CD8-positive, alpha-beta memory T cell (primary cell): ENCODE measurements at regions not wholly inside any gene's neighbourhood (a gene's known extent, or its start where the extent isn't known, plus 50 kb on each side); places are given as distances from the start of the nearest gene placed in this dataset.

Experiments
- CTCF ChIA-PET: fragments of 350-600 bp; sonication (Branson Sonifier 250); formaldehyde crosslinking; loops from one replicate; lab custom pipeline; 2021; ENCODE audit warnings: antibody characterized with exemption; lab: Charles Lee
- POLR2A ChIA-PET: fragments of 350-600 bp; sonication (Branson Sonifier 250); formaldehyde crosslinking; loops from one replicate; lab custom pipeline; 2021; ENCODE audit warnings: antibody characterized with exemption; lab: Charles Lee
- DNase-seq, 5 donors: peaks; one replicate each; pipeline versions ENCODE4 v3.0.0 to v3.0.0-alpha.2; 2020 to 2022; ENCODE audit warnings: mixed read lengths in 1 of 5
- H3K27ac ChIP-seq: one replicate; pipeline ENCODE4 v1.7.0; 2013; ENCODE audit warnings: low read depth, mild to moderate bottlenecking, low read length, moderate library complexity
- H3K27me3 ChIP-seq: 2 replicates; pipeline ENCODE4 v1.7.0; 2013; ENCODE audit warnings: low read length, mild to moderate bottlenecking; ENCODE audit not compliant: insufficient read depth, poor library complexity, severe bottlenecking
- H3K36me3 ChIP-seq: 2 replicates; pipeline ENCODE4 v1.7.0; 2013; ENCODE audit warnings: mild to moderate bottlenecking, low read length, moderate library complexity; ENCODE audit not compliant: insufficient read depth
- H3K4me1 ChIP-seq: 2 replicates; pipeline ENCODE4 v1.7.0; 2013; ENCODE audit warnings: mild to moderate bottlenecking, low read length, moderate library complexity; ENCODE audit not compliant: insufficient read depth
- H3K4me3 ChIP-seq: 2 replicates; pipeline ENCODE4 v1.7.0; 2013; ENCODE audit warnings: mild to moderate bottlenecking, low read length
- H3K9me3 ChIP-seq: 2 replicates; pipeline ENCODE4 v1.7.0; 2013; ENCODE audit warnings: mild to moderate bottlenecking, low read length
- H3K27ac Mint-ChIP-seq, 8 donors: one replicate each; pipeline ENCODE4 v1.8.0; 2020 to 2021; ENCODE audit warnings: mixed read lengths in 8 of 8, mild to moderate bottlenecking in 6 of 8, inconsistent platforms in 3 of 8, moderate library complexity in 3 of 8
- H3K27me3 Mint-ChIP-seq, 2 donors: one replicate each; pipeline ENCODE4 v1.8.0; 2020 to 2021; ENCODE audit warnings: mixed read lengths in 2 of 2, mild to moderate bottlenecking in 1 of 2, moderate library complexity in 1 of 2
- H3K36me3 Mint-ChIP-seq, 3 donors: one replicate each; pipeline ENCODE4 v1.8.0; 2020 to 2021; ENCODE audit warnings: mixed read lengths in 3 of 3, inconsistent platforms in 1 of 3, mild to moderate bottlenecking in 1 of 3
- H3K4me1 Mint-ChIP-seq, 3 donors: one replicate each; pipeline ENCODE4 v1.8.0; 2020 to 2021; ENCODE audit warnings: mixed read lengths in 3 of 3, inconsistent platforms in 1 of 3, mild to moderate bottlenecking in 1 of 3
- H3K4me3 Mint-ChIP-seq, 7 donors: one replicate each; pipeline ENCODE4 v1.8.0; 2020 to 2021; ENCODE audit warnings: mixed read lengths in 7 of 7, mild to moderate bottlenecking in 6 of 7, moderate library complexity in 4 of 7, inconsistent platforms in 2 of 7
- H3K9me3 Mint-ChIP-seq, 5 donors: one replicate each; pipeline ENCODE4 v1.8.0; 2020 to 2022; ENCODE audit warnings: mixed read lengths in 5 of 5, mild to moderate bottlenecking in 3 of 5, moderate library complexity in 2 of 5, inconsistent platforms in 1 of 5

GRCh38 chr19:30304540-30304939, 67.6 kb upstream of the ZNF536 start:
- H3K9me3 ChIP-seq, result no peaks in the 10 kb centered on the region
- no peak overlapping the region for H3K4me3 Mint-ChIP-seq

GRCh38 chr19:30305346-30306060, 66.7 kb upstream of the ZNF536 start:
- Histone ChIP-seq H3K4me1 (no peaks in the 10 kb centered on the region), H3K36me3 (no peaks in the 10 kb centered on the region), H3K4me3 (no peak overlapping the region), H3K27me3 (no peaks in the 10 kb centered on the region), H3K9me3 (no peaks in the 10 kb centered on the region), H3K27ac (no peak overlapping the region)
- Mint-ChIP-seq H3K27ac (no peak overlapping the region), H3K4me3 (no peak overlapping the region), H3K36me3 (no peaks in the 10 kb centered on the region), H3K4me1 (no peaks in the 10 kb centered on the region), H3K9me3 (peaks cover 0 to 2% (median 0%) of the 10 kb centered on the region in 5 donors), H3K27me3 (peaks cover 0 to 2% of the 10 kb centered on the region in 2 donors)
- ChIA-PET POLR2A (no interaction called here), CTCF (no interaction called here)
- no peak for DNase-seq

More at GRCh38 chr19:30304540-30304939, 67.6 kb upstream of the ZNF536 start:
- peaks cover 0 to 2% of the 10 kb centered on the region in 2 donors for H3K27me3 Mint-ChIP-seq
- ChIA-PET POLR2A (no interaction called here), CTCF (no interaction called here)
- no peaks in the 10 kb centered on the region for H3K4me1 Mint-ChIP-seq
- H3K27ac Mint-ChIP-seq, result no peak overlapping the region
- no peaks in the 10 kb centered on the region for H3K4me1 ChIP-seq
- H3K27ac ChIP-seq, result no peak overlapping the region
- no peaks in the 10 kb centered on the region for H3K27me3 ChIP-seq
- H3K36me3 ChIP-seq, result no peaks in the 10 kb centered on the region
- DNase-seq, result no peak
- H3K36me3 Mint-ChIP-seq, result no peaks in the 10 kb centered on the region
- no peak overlapping the region for H3K4me3 ChIP-seq
- H3K9me3 Mint-ChIP-seq, result peaks cover 0 to 2% (median 0%) of the 10 kb centered on the region in 5 donors

DNA sequence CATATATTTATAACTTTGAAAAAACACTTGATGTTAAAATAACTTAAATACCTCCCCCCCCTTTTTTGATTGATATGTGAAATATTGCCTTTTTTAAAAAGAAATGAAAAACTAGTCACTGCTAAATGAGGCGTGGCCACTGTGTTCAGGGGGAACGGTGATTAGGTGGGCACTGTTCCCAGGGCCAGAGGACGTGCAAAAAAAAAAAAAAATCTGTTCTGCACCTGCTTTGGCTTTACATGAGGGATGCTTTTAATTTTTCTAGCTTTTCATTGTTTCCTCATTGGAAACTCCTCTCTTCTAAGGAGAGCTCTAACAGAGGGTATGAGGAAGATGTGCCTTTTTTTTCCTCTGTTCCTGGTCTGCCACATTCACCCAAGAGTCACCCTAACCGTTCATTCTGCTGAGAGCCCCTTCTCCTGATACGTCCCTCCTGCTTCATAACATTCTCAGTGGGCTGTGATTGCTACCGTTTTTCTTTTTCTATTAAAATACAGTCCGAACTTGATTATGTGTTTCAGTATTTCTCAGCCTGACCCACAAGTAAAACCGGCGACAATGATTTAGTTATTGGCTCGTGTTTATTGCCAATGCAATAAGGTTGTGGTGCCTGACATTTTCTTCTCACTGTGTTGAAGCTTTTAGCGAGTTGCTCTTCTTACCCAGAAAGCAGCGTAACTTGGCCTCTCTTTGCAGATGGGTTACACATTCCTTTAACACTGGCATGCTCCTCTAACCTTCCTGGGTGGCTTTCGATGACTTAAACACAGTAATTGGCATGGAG, 64.8 kb upstream of the ZNF536 start:
- no peaks in the 10 kb centered on the region for H3K4me1 Mint-ChIP-seq
- no peaks in the 10 kb centered on the region for H3K27me3 Mint-ChIP-seq
- no peaks in the 10 kb centered on the region for H3K36me3 Mint-ChIP-seq
- no peaks in the 10 kb centered on the region for H3K27me3 ChIP-seq
- H3K4me1 ChIP-seq, result no peaks in the 10 kb centered on the region
- no peaks in the 10 kb centered on the region for H3K9me3 ChIP-seq
- peaks cover 0 to 2% (median 0%) of the 10 kb centered on the region in 5 donors for H3K9me3 Mint-ChIP-seq
- ChIA-PET CTCF (no interaction called here), POLR2A (no interaction called here)
- no peaks in the 10 kb centered on the region for H3K36me3 ChIP-seq
- no peak overlapping the region for H3K27ac ChIP-seq
- no peak overlapping the region for H3K4me3 ChIP-seq
- DNase-seq, result no peak
- no peak overlapping the region for H3K27ac Mint-ChIP-seq
- H3K4me3 Mint-ChIP-seq, result no peak overlapping the region

DNA sequence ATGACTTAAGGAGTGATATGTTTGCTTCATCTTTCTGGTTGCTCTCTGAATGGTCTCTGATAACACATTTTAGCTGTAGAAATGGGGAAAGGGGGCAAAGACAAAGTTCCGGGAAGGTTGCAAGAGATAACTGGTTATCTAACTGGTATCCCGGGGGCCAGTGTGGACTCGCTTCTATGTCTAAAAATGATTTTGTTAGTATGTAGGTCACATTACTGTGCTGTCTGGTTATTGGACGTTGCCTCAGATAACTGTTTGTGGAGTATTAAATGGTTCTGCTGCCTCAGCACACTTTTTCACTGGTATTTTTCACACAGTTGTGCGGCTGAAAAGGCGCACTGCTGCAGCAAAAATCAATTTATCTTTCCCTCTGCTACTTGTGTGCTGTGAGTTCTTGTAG, 63.0 kb upstream of the ZNF536 start:
- Mint-ChIP-seq H3K27ac (peak overlapping the region in 1 of 8 donors; percentile 24), H3K4me3 (no peak overlapping the region)
- POLR2A ChIA-PET, result no interaction called here

GRCh38 chr19:30309905-30310601, 62.1 kb upstream of the ZNF536 start:
- no peak for DNase-seq
- Mint-ChIP-seq H3K27me3 (peaks cover 0 to 2% of the 10 kb centered on the region in 2 donors), H3K4me3 (no peak overlapping the region), H3K9me3 (peaks cover 0 to 4% (median 0%) of the 10 kb centered on the region in 5 donors), H3K36me3 (no peaks in the 10 kb centered on the region), H3K4me1 (no peaks in the 10 kb centered on the region), H3K27ac (no peak overlapping the region)
- Histone ChIP-seq H3K27me3 (no peaks in the 10 kb centered on the region), H3K27ac (no peak overlapping the region), H3K36me3 (no peaks in the 10 kb centered on the region), H3K9me3 (no peaks in the 10 kb centered on the region), H3K4me1 (no peaks in the 10 kb centered on the region), H3K4me3 (no peak overlapping the region)
- POLR2A ChIA-PET, result no interaction called here
- CTCF ChIA-PET, result no interaction called here

More for the DNA sequence above, 63.0 kb upstream of the ZNF536 start:
- Mint-ChIP-seq H3K27me3 (no peaks in the 10 kb centered on the region), H3K4me1 (no peaks in the 10 kb centered on the region), H3K9me3 (peaks cover 0 to 2% (median 0%) of the 10 kb centered on the region in 5 donors), H3K36me3 (no peaks in the 10 kb centered on the region)
- CTCF ChIA-PET, result no interaction called here
- no peak for DNase-seq
- Histone ChIP-seq H3K27ac (no peak overlapping the region), H3K4me3 (no peak overlapping the region), H3K27me3 (no peaks in the 10 kb centered on the region), H3K9me3 (no peaks in the 10 kb centered on the region), H3K36me3 (no peaks in the 10 kb centered on the region), H3K4me1 (no peaks in the 10 kb centered on the region)

DNA sequence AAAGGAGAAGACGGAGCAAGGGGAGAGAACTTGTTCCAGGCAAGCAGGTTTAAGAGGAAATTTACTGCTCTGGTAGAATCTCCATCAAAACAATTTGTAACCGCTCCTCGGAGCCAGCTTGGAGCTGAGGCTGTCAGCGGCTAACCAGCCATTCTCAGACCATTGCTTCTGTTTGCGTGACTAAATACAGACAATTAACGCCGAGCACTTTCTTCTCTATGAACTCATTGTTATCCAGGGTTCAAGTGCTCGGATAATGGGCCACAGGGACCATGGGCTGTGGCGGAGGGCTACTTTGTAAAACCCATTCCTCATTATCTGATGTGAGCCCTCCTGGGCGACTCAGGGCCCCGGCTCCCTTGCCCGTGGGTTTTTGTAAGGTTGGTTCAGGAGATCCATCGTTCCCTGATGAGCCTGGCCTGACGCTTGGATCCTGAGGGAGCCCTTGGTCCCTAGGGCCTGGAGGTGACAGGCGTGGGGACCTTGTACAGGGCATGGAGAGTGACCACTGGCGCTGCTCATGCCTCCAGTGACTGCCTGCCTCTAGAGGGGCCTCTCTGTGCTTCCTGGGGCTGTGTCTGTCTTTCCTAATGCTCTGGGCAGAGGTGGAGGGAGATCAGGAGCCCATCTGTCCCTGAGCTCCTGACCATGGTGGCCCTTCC, 61.5 kb upstream of the ZNF536 start:
- no peak overlapping the region for H3K27ac Mint-ChIP-seq
- POLR2A ChIA-PET, result no interaction called here
- CTCF ChIA-PET, result no interaction called here

DNA sequence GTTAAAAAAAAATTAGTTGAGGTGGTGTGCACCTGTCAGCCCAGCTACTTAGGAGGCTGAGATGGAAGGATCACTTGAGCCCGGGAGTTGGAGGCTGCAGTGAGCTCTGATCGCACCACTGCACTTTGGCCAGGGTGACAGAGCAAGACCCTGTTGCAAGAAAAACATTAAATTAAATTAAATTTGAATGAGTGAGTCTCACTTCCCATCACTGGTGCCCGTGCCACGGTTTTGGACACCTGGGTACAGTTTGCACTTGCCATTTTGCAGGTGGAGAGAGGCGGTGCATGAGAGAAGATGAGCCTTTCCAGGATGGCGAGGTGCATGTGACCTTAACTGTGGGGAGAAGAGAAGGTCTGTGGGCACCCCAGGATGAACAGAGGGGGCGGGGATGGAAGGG, 60.3 kb upstream of the ZNF536 start:
- ChIA-PET CTCF (no interaction called here), POLR2A (no interaction called here)
- Mint-ChIP-seq H3K36me3 (no peaks in the 10 kb centered on the region), H3K27me3 (peaks cover 2 to 4% of the 10 kb centered on the region in 2 donors), H3K4me3 (no peak overlapping the region), H3K27ac (no peak overlapping the region), H3K9me3 (peaks cover 0 to 8% (median 6%) of the 10 kb centered on the region in 5 donors), H3K4me1 (no peaks in the 10 kb centered on the region)
- no peaks in the 10 kb centered on the region for H3K27me3 ChIP-seq
- H3K27ac ChIP-seq, result no peak overlapping the region
- no peak for DNase-seq
- H3K9me3 ChIP-seq, result no peaks in the 10 kb centered on the region
- no peaks in the 10 kb centered on the region for H3K36me3 ChIP-seq
- H3K4me3 ChIP-seq, result no peak overlapping the region
- H3K4me1 ChIP-seq, result no peaks in the 10 kb centered on the region

More for the DNA sequence above, 61.5 kb upstream of the ZNF536 start:
- Histone ChIP-seq H3K27ac (no peak overlapping the region), H3K4me3 (no peak overlapping the region), H3K4me1 (no peaks in the 10 kb centered on the region), H3K27me3 (no peaks in the 10 kb centered on the region), H3K9me3 (no peaks in the 10 kb centered on the region), H3K36me3 (no peaks in the 10 kb centered on the region)
- H3K4me3 Mint-ChIP-seq, result no peak overlapping the region
- no peaks in the 10 kb centered on the region for H3K36me3 Mint-ChIP-seq
- no peaks in the 10 kb centered on the region for H3K4me1 Mint-ChIP-seq
- peaks cover 2 to 4% of the 10 kb centered on the region in 2 donors for H3K27me3 Mint-ChIP-seq
- no peak for DNase-seq
- peaks cover 0 to 6% (median 1%) of the 10 kb centered on the region in 5 donors for H3K9me3 Mint-ChIP-seq
